Tibial nerve (tissue), 4 donors: ENCODE measurements at regions not wholly inside any gene's neighbourhood (a gene's known extent, or its start where the extent isn't known, plus 50 kb on each side); places are given as distances from the start of the nearest gene placed in this dataset.

Experiments used
- EP300 ChIP-seq, 2 donors: sonication (generic); formaldehyde crosslinking; IDR thresholded peaks; one replicate each; pipeline ENCODE4 v1.6.1; 2017; ENCODE audit warnings: antibody characterized with exemption in 2 of 2, mild to moderate bottlenecking in 1 of 2
- TF ChIP-seq, protein P1 (sequence below), 5 experiments: fragments of 200-600 bp in 3 of 5; fragments of 450-650 bp in 2 of 5; sonication (generic) in 3 of 5; IDR thresholded peaks; one replicate each; pipeline ENCODE4 v1.5.1; 2016 to 2019; ENCODE audit warnings: antibody characterized with exemption in 5 of 5, mild to moderate bottlenecking in 3 of 5, moderate library complexity in 2 of 5

DNA sequence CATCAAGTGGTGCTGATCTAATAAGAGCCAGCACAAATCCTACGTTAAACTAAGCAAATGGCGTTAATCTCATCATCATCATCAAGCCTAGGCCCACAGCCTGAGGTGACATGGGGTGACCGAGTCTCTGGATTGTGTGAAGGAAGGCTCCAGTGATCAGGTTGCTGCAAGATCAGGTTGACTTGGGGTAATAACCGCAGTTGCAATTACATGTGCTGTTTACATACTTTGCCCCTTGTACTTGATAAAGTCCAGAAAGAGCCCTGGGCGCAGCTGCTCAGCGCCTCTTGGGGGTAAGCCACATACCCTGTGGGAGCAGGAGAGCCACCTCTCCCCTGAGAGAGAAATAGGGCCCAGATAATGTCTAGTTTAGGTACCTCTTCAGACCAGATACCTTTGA is 228.1 kb downstream of the WDR11 start:
- TF ChIP-seq, protein P1, sequence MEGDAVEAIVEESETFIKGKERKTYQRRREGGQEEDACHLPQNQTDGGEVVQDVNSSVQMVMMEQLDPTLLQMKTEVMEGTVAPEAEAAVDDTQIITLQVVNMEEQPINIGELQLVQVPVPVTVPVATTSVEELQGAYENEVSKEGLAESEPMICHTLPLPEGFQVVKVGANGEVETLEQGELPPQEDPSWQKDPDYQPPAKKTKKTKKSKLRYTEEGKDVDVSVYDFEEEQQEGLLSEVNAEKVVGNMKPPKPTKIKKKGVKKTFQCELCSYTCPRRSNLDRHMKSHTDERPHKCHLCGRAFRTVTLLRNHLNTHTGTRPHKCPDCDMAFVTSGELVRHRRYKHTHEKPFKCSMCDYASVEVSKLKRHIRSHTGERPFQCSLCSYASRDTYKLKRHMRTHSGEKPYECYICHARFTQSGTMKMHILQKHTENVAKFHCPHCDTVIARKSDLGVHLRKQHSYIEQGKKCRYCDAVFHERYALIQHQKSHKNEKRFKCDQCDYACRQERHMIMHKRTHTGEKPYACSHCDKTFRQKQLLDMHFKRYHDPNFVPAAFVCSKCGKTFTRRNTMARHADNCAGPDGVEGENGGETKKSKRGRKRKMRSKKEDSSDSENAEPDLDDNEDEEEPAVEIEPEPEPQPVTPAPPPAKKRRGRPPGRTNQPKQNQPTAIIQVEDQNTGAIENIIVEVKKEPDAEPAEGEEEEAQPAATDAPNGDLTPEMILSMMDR (IDR thresholded peaks at IDR 0.05): no peak
- no peak for TF ChIP-seq EP300 (IDR thresholded peaks at IDR 0.05)
